Endothelial cell of umbilical vein (primary cell): ENCODE measurements at regions not wholly inside any gene's neighbourhood (a gene's known extent, or its start where the extent isn't known, plus 50 kb on each side); places are given as distances from the start of the nearest gene placed in this dataset.

Experiments used
- CTCF ChIP-seq, 2 donors: IDR thresholded peaks; 1 replicate in 1 of 2; 2 replicates in 1 of 2; pipeline ENCODE4 v1.5.1; 2011; ENCODE audit warnings: low read length in 2 of 2, mild to moderate bottlenecking in 2 of 2, moderate library complexity in 2 of 2, control low read depth in 1 of 2, inconsistent platforms in 1 of 2, low read depth in 1 of 2; ENCODE audit not compliant: insufficient read depth in 1 of 2; ENCODE audit errors: extremely low read depth in 1 of 2
- JUN ChIP-seq: IDR thresholded peaks from 2 replicates; pipeline ENCODE4 v1.6.1; 2011; ENCODE audit warnings: borderline replicate concordance, low read depth; ENCODE audit not compliant: insufficient read length, insufficient read depth
- MAX ChIP-seq: IDR thresholded peaks from 2 replicates; pipeline ENCODE4 v1.6.1; 2011; ENCODE audit not compliant: insufficient read depth, insufficient read length
- MYC ChIP-seq: IDR thresholded peaks from one replicate; pipeline ENCODE4 v1.6.1; 2011; ENCODE audit warnings: mild to moderate bottlenecking, low read depth, low read length
- POLR2A ChIP-seq: IDR thresholded peaks from 2 replicates; pipeline ENCODE4 v1.6.1; 2012; ENCODE audit warnings: low read depth, mild to moderate bottlenecking, control low read depth, low read length
- POLR2AphosphoS5 ChIP-seq: IDR thresholded peaks from 2 replicates; pipeline ENCODE4 v1.6.1; 2012; ENCODE audit warnings: low read depth, mild to moderate bottlenecking, control low read depth, low read length, moderate library complexity; ENCODE audit not compliant: insufficient read depth

- TF ChIP-seq CTCF (IDR thresholded peaks at IDR 0.05; ENCODE audit: extremely low read depth in 1 of 2, insufficient read depth in 1 of 2, low read depth in 1 of 2, low read length in 2 of 2) (no peak), POLR2A (no peak), POLR2AphosphoS5 (no peak), JUN (no peak), MYC (no peak), MAX (no peak)
Observed at GRCh38 chr2:53035153-53035552, 732.5 kb upstream of the CHAC2 start.
